Activated CD4-positive, alpha-beta memory T cell treated with anti-CD3 and anti-CD28 coated beads, Interleukin-2, amount 10 ng/mL, durations not matched to agents 7 days and 5 days (primary cell): ENCODE measurements at regions not wholly inside any gene's neighbourhood (a gene's known extent, or its start where the extent isn't known, plus 50 kb on each side); places are given as distances from the start of the nearest gene placed in this dataset.
"Not testable (repeated sequence)": the region's sequence is repeated elsewhere in the genome, so short reads cannot be mapped to it uniquely, and the experiment has no call there.

Experiments used
- CTCF ChIA-PET: fragments of 350-600 bp; sonication (Branson Sonifier 250); formaldehyde crosslinking; loops from one replicate; lab custom pipeline; 2021; ENCODE audit warnings: antibody characterized with exemption, inconsistent platforms; lab: Charles Lee
- POLR2A ChIA-PET: fragments of 350-600 bp; sonication (Branson Sonifier 250); formaldehyde crosslinking; loops from one replicate; lab custom pipeline; 2021; ENCODE audit warnings: antibody characterized with exemption; lab: Charles Lee
- DNase-seq: peaks from one replicate; pipeline ENCODE4 v3.0.0-alpha.2; 2020
- H3K27ac Mint-ChIP-seq: one replicate; pipeline ENCODE4 v1.8.0; 2021; ENCODE audit warnings: mild to moderate bottlenecking, mixed read lengths
- H3K27me3 Mint-ChIP-seq: one replicate; pipeline ENCODE4 v1.8.0; 2021; ENCODE audit warnings: mixed read lengths
- H3K36me3 Mint-ChIP-seq: one replicate; pipeline ENCODE4 v1.8.0; 2021; ENCODE audit warnings: low read depth, mixed read lengths
- H3K4me1 Mint-ChIP-seq: one replicate; pipeline ENCODE4 v1.8.0; 2021; ENCODE audit warnings: mixed read lengths
- H3K4me3 Mint-ChIP-seq: one replicate; pipeline ENCODE4 v1.8.0; 2021; ENCODE audit warnings: mild to moderate bottlenecking, mixed read lengths
- H3K9me3 Mint-ChIP-seq: one replicate; pipeline ENCODE4 v1.8.0; 2021; ENCODE audit warnings: mixed read lengths

DNA sequence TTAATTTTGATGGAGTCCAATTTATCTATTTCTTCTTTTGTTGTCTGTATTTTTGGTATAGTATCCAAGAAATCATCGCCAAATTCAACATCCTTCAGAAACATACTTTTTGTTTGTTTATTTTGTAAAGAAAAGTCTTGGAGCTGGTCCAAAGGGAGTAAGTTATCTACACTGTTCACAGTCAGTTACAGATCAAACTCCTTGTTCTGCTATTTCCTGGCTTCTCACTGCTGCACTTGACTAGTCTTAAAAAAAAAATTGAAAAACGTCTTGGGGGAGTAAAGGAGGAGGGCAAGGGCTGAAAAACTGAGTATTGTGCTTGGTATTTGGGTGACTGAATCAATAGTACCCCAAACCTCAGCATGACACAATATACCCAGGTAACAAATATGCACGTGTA lies 105.6 kb downstream of the NFKBIZ start:
- Mint-ChIP-seq H3K4me1 (peaks cover 5% of the 10 kb centered on the region), H3K9me3 (no peaks in the 10 kb centered on the region), H3K36me3 (peaks cover 3% of the 10 kb centered on the region), H3K4me3 (no peak overlapping the region), H3K27ac (no peak overlapping the region), H3K27me3 (peaks cover 13% of the 10 kb centered on the region)
- CTCF ChIA-PET = no interaction called here
- DNase-seq = no peak
- POLR2A ChIA-PET = no interaction called here

DNA sequence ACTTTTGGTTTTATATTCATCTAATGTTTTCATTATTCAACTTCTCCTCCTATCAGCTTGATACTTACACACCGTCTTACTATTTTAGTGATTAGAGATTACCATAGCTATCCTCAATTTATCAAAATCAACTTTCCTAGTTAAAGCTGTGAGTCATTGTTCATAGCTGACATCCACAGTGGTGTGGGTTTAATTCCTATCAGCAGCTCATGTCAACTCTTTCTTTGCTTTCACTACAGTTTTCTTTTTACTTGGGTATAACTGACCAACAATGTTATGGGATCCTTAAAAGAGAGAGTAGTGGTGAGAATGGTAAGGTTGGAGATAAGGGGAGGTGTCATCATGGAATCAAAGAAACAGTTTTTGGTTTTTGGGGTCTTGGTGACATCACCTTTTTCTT lies 112.7 kb downstream of the NFKBIZ start:
- peaks cover 1% of the 10 kb centered on the region for H3K9me3 Mint-ChIP-seq
- H3K27me3 Mint-ChIP-seq = peaks cover 4% of the 10 kb centered on the region
- H3K36me3 Mint-ChIP-seq = no peaks in the 10 kb centered on the region
- no peak overlapping the region for H3K4me3 Mint-ChIP-seq
- DNase-seq = no peak
- H3K27ac Mint-ChIP-seq = no peak overlapping the region
- POLR2A ChIA-PET = no interaction called here
- CTCF ChIA-PET = no interaction called here
- peaks cover 16% of the 10 kb centered on the region for H3K4me1 Mint-ChIP-seq

DNA sequence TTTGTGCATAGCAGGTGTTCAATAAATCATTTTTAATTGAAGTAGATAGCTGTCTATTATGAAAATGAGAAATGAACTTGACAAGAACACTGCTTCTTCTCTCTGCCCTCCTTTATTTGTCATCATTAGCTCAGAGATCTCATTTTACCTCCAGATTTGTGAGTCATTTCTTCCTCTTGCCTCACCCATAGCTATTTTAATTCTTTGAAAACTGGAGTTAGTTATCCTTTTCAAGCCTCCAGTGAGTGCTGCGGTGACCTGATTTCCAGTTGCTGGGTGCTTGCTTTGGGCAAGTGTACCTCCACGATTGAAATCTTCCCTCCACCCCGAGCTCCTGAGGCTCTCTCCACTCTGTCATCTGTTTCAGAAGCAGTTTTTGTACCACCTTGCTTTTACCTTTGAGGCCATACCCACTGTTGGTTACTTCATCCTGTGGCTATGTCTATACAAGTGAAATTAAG lies 114.6 kb downstream of the NFKBIZ start:
- CTCF ChIA-PET = interaction anchor here (0.7 to 1.4 kb wide), 3 partner anchors 10 to 13 kb away, joined by 3 read pairs; no protein-coding TSS in a partner anchor
- Mint-ChIP-seq H3K36me3 (peaks cover 8% of the 10 kb centered on the region), H3K4me1 (peaks cover 16% of the 10 kb centered on the region), H3K4me3 (no peak overlapping the region), H3K27ac (no peak overlapping the region), H3K9me3 (peaks cover 9% of the 10 kb centered on the region), H3K27me3 (peaks cover 6% of the 10 kb centered on the region)
- DNase-seq = no peak
- POLR2A ChIA-PET = interaction anchor here (0.9 to 1.6 kb wide), 3 partner anchors 31 to 113 kb away, joined by 3 to 4 read pairs (median 4); no protein-coding TSS in a partner anchor

DNA sequence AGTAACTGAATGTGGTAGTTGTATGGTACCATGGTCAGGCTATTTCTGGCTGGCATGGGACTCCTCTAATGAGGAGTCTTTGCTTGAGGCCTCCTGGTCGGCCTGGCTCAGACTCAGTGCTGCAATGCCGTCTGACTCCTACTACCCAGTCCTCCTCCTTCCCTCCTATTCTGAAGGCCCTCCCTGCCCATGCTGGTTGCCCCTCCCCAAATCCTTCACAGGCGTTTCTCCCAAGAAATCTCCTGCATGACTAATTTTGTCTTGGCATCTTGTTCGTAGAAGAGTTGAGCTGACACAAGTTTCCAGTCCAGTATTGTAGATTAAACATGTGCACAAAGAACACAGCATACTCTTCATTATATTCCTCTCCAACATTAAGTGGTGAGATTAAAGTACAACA lies 115.5 kb downstream of the NFKBIZ start:
- Mint-ChIP-seq H3K9me3 (peaks cover 11% of the 10 kb centered on the region), H3K27me3 (peaks cover 9% of the 10 kb centered on the region), H3K4me3 (no peak overlapping the region), H3K4me1 (peaks cover 16% of the 10 kb centered on the region), H3K36me3 (peaks cover 10% of the 10 kb centered on the region), H3K27ac (no peak overlapping the region)
- ChIA-PET POLR2A (interaction anchor here (1.6 kb wide), 1 partner anchor 114 kb away, joined by 4 read pairs; no protein-coding TSS in a partner anchor), CTCF (no interaction called here)
- no peak for DNase-seq

DNA sequence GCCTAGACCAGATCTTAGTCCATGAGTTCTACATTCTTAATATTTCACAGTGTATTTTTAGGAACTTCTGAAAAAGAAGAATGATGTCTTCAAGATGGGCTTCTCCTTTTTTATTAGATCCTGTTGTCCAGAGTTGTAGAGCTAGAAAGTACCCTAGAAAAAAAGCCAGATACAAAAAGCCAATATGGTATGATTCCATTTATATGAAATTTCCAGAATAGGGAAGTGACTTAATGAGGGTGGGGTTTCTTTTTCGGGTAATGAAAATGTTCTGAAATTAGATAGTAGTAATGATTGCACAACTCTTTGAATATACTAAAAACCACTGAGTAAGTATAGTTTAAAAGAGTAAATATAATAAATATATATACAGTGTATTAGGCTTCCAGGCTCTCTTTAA lies 116.9 kb downstream of the NFKBIZ start:
- Mint-ChIP-seq H3K27ac (no peak overlapping the region), H3K36me3 (peaks cover 15% of the 10 kb centered on the region), H3K4me3 (no peak overlapping the region), H3K27me3 (peaks cover 11% of the 10 kb centered on the region), H3K4me1 (peaks cover 16% of the 10 kb centered on the region), H3K9me3 (peaks cover 14% of the 10 kb centered on the region)
- DNase-seq = no peak
- ChIA-PET CTCF (no interaction called here), POLR2A (no interaction called here)

DNA sequence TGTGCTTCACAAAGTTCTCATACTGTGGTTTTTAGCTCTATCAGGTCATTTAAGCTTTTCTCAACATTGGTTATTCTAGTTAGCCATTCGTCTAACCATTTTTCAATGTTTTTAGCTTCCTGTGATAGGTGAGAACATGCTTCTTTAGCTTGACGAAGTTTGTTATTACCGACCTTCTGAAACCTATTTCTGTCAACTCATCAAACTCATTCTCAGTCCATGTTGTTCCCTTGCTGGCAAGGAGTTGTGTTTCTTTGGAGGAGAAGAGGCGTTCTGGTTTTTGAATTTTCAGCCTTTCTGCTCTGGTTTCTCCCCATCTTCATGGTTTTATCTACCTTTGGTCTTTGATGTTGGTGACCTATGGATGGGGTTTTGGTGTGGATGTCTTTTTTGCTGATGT lies 120.9 kb downstream of the NFKBIZ start:
- peaks cover 15% of the 10 kb centered on the region for H3K36me3 Mint-ChIP-seq
- H3K4me3 Mint-ChIP-seq = no peak overlapping the region
- H3K27me3 Mint-ChIP-seq = peaks cover 11% of the 10 kb centered on the region

DNA sequence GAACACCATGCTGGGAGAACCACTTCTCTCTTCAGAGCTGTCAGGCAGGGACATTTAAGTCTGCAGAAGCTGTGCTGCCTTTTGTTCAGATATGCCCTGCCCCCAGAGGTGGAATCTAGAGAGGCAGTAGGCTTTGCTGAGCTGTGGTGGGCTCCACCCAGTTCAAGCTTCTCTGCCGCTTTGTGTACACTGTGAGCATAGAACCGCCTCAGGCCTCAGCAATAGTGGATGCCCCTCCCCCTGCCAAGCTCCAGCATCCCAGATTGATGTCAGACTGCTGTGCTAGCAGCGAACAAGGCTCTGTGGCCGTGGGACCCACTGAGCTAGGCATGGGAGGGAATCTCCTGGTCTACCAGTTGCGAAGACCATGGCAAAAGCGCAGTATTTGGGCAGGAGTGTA lies 121.6 kb downstream of the NFKBIZ start:
- CTCF ChIA-PET = no interaction called here
- Mint-ChIP-seq H3K4me3 (no peak overlapping the region), H3K36me3 (peaks cover 18% of the 10 kb centered on the region), H3K9me3 (peaks cover 16% of the 10 kb centered on the region), H3K27me3 (peaks cover 11% of the 10 kb centered on the region), H3K4me1 (peaks cover 3% of the 10 kb centered on the region), H3K27ac (no peak overlapping the region)
- POLR2A ChIA-PET = no interaction called here
- no peak for DNase-seq

More for the DNA sequence above, 120.9 kb downstream of the NFKBIZ start:
- Mint-ChIP-seq H3K27ac (no peak overlapping the region), H3K4me1 (peaks cover 3% of the 10 kb centered on the region), H3K9me3 (peaks cover 16% of the 10 kb centered on the region)
- no peak for DNase-seq
- CTCF ChIA-PET = no interaction called here
- POLR2A ChIA-PET = no interaction called here

DNA sequence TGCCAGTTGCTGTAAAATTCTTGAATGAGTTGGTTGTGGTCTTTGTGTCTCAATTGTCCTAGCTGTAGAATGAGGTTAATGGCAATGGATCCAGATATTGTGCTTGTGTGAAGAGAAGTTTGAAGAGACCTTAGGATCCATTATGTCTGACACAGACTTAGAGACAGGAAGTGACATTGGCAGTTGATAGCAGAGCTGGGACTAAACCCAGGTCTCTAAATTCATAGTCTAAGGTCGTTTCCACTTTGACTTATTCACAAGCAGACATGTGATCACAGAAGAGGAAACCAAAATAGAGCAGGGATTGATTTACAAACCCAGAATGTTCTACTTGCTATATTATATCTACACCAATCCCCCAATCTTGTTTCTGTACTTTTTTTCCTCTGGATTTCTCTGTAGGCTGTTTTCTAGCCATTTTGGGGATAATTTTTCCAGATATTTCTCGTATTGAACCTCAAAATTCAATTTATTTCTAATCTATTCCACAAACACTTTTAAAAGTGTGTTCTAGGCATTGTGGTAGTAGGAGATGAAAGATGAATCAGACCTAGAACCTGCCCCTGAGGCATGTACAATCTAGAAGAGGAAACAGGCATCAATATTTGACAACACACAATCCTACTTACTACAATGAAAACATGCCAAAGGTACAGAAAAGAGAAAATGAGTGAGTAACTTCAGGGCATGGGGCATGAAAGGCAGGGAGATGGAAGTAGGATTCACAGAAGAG lies 123.3 kb downstream of the NFKBIZ start:
- CTCF ChIA-PET = interaction anchor here (0.7 kb wide), 1 partner anchor 131 kb away, joined by 3 read pairs; no protein-coding TSS in a partner anchor
- DNase-seq = no peak
- Mint-ChIP-seq H3K9me3 (peaks cover 11% of the 10 kb centered on the region), H3K4me1 (peaks cover 3% of the 10 kb centered on the region), H3K27me3 (peaks cover 11% of the 10 kb centered on the region), H3K4me3 (no peak overlapping the region), H3K27ac (no peak overlapping the region), H3K36me3 (peaks cover 18% of the 10 kb centered on the region)
- POLR2A ChIA-PET = no interaction called here

DNA sequence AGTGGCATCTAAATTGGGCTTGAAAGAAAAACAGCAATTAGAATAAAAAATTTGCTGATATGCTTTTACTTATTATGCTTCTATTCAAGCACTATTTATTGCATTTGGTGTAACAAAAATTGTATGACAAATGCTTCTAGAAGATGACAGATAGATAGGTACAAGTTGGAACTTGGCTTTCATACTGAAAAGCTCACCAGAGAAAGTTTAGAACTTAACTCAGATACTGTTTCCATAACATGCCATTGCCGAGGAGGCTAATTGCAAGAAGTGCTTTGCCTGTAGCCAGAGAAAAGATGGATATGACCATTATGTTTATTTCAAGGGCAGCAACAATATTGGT lies 123.8 kb downstream of the NFKBIZ start:
- peaks cover 11% of the 10 kb centered on the region for H3K9me3 Mint-ChIP-seq
- H3K4me3 Mint-ChIP-seq = no peak overlapping the region
- no peak overlapping the region for H3K27ac Mint-ChIP-seq
- H3K4me1 Mint-ChIP-seq = peaks cover 3% of the 10 kb centered on the region
- peaks cover 11% of the 10 kb centered on the region for H3K27me3 Mint-ChIP-seq
- ChIA-PET POLR2A (no interaction called here), CTCF (interaction anchor here (0.7 kb wide), 1 partner anchor 132 kb away, joined by 3 read pairs; no protein-coding TSS in a partner anchor)
- peaks cover 15% of the 10 kb centered on the region for H3K36me3 Mint-ChIP-seq
- DNase-seq = no peak

DNA sequence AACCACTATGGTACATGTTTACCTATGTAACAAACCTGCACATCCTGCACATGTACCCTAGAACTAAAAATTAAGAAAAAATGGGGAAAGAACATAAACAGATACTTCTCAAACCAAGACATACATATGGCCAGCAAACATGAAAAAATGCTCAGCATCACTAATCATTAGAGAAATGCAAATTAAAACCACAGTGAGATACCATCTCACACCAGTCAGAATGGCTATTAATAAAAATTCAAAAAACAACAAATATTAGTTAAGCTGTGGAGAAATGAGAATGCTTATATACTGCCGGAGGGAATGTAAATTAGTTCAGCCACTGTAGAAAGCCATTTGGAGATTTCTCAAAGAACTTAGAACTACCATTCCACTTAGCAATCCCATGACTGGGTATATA lies 126.1 kb downstream of the NFKBIZ start:
- CTCF ChIA-PET, H3K27ac Mint-ChIP-seq, DNase-seq, POLR2A ChIA-PET, H3K4me3 Mint-ChIP-seq, H3K9me3 Mint-ChIP-seq, H3K36me3 Mint-ChIP-seq, H3K4me1 Mint-ChIP-seq: not testable (repeated sequence)
- peaks cover 13% of the 10 kb centered on the region for H3K27me3 Mint-ChIP-seq

DNA sequence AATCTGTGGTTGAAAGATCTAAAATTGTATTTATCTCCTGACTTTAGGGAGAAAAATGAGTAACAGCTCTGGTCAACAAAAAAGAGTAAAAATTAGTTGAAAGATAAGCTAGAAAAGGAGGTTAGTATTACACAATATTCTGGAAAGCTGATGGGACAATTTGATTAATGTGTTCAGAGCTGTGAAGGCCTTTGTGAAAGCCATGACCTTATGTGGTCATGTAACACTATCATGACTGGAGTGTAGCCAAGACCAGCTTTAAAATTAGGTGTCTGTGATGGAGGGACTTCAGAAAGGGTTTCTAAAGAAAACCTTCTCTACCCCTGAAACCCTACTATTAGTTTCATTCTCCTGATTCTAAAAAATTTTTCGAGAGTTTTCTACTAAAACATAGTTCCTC lies 127.2 kb downstream of the NFKBIZ start:
- H3K4me1 Mint-ChIP-seq = peaks cover 3% of the 10 kb centered on the region
- H3K36me3 Mint-ChIP-seq = peaks cover 3% of the 10 kb centered on the region
- H3K4me3 Mint-ChIP-seq = no peak overlapping the region
- H3K9me3 Mint-ChIP-seq = peaks cover 3% of the 10 kb centered on the region
- H3K27me3 Mint-ChIP-seq = peaks cover 13% of the 10 kb centered on the region
- H3K27ac Mint-ChIP-seq = no peak overlapping the region
- no peak for DNase-seq
- ChIA-PET CTCF (interaction anchor here (1.0 kb wide), 1 partner anchor 13 kb away, joined by 3 read pairs; no protein-coding TSS in a partner anchor), POLR2A (interaction anchor here (0.9 kb wide), 1 partner anchor 9 kb away, joined by 4 read pairs; no protein-coding TSS in a partner anchor)

DNA sequence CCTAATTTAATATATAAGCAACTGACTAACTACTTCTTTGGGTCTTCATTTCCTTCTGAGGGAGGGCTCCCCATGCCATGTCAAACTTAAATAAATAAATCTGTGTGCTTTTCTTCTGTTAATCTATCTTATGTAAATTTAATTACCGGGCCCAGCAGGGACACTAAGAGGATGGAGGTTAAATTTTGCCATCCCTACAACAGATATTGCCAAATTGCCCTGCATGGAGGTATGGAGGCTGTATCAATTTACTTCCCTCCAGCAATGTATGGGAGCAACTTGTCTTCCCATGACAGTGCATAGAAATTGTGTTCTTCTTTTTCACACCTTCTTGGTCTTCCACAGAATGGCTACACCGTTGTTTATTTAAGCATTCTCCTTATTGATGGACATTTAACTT lies 129.0 kb downstream of the NFKBIZ start:
- H3K27ac Mint-ChIP-seq = no peak overlapping the region
- peaks cover 3% of the 10 kb centered on the region for H3K36me3 Mint-ChIP-seq
- peaks cover 25% of the 10 kb centered on the region for H3K27me3 Mint-ChIP-seq
- ChIA-PET CTCF (no interaction called here), POLR2A (no interaction called here)
- no peak overlapping the region for H3K4me3 Mint-ChIP-seq
- H3K9me3 Mint-ChIP-seq = peaks cover 3% of the 10 kb centered on the region
- no peaks in the 10 kb centered on the region for H3K4me1 Mint-ChIP-seq
- no peak for DNase-seq

DNA sequence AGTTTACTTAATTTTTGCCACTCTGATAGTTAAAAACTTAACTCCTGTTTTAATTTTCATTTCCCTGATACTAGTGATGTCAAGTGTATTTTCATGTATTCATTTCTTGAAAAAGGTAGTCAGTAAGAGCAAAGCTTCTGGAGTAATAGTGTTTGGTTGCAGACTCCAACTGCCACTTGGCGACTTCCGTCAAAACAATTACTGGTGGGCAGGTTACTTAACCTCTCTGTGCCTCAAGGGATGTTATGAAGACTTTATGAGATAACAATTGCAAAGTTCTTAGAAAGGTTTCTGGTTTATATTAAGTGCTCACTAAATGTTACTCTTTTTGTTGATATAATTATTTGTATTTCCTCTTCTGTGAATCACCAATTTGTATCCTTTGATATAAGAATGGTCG lies 129.7 kb downstream of the NFKBIZ start:
- Mint-ChIP-seq H3K9me3 (peaks cover 5% of the 10 kb centered on the region), H3K27me3 (peaks cover 28% of the 10 kb centered on the region), H3K27ac (no peak overlapping the region), H3K4me1 (no peaks in the 10 kb centered on the region), H3K4me3 (no peak overlapping the region), H3K36me3 (peaks cover 3% of the 10 kb centered on the region)
- ChIA-PET CTCF (no interaction called here), POLR2A (no interaction called here)
- no peak for DNase-seq

DNA sequence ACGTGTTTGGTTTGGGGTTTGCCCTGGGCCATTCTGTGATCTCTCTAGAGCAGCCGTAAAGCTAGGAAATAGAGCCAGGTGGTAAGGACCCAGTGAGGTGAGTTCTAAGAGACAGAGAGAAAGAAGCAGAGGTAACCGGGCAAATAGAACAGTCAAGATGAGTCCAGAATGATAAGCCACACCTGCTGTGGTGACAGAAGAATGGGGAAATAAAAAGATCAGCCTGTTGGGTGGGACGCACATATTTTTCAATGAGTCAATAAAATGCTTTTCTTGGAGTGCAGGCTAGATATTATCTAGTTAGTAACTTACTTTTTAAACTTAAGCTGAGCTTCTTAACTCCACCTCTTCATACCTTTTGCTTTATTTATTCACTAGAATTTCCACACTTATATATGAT lies 135.0 kb downstream of the NFKBIZ start:
- Mint-ChIP-seq H3K4me3 (no peak overlapping the region), H3K27ac (no peak overlapping the region), H3K27me3 (peaks cover 26% of the 10 kb centered on the region), H3K4me1 (peaks cover 20% of the 10 kb centered on the region), H3K36me3 (peaks cover 9% of the 10 kb centered on the region), H3K9me3 (peaks cover 2% of the 10 kb centered on the region)
- POLR2A ChIA-PET = no interaction called here
- no peak for DNase-seq
- CTCF ChIA-PET = no interaction called here
